Activated naive CD4-positive, alpha-beta T cell treated with anti-CD3 and anti-CD28 coated beads, Interleukin-2, amount 10 ng/mL, durations not matched to agents 7 days and 5 days (primary cell): ENCODE measurements at regions not wholly inside any gene's neighbourhood (a gene's known extent, or its start where the extent isn't known, plus 50 kb on each side); places are given as distances from the start of the nearest gene placed in this dataset.

Experiments
- CTCF ChIA-PET: fragments of 350-600 bp; sonication (Branson Sonifier 250); formaldehyde crosslinking; loops from one replicate; lab custom pipeline; 2021; ENCODE audit warnings: antibody characterized with exemption; lab: Charles Lee
- DNase-seq: peaks from one replicate; pipeline ENCODE4 v3.0.0-alpha.2; 2020
- H3K27ac Mint-ChIP-seq: one replicate; pipeline ENCODE4 v1.8.0; 2021; ENCODE audit warnings: mild to moderate bottlenecking, moderate library complexity, mixed read lengths
- H3K27me3 Mint-ChIP-seq: one replicate; pipeline ENCODE4 v1.8.0; 2021; ENCODE audit warnings: mild to moderate bottlenecking, mixed read lengths
- H3K36me3 Mint-ChIP-seq: one replicate; pipeline ENCODE4 v1.8.0; 2021; ENCODE audit warnings: mixed read lengths
- H3K4me1 Mint-ChIP-seq: one replicate; pipeline ENCODE4 v1.8.0; 2021; ENCODE audit warnings: mixed read lengths
- H3K4me3 Mint-ChIP-seq: one replicate; pipeline ENCODE4 v1.8.0; 2021; ENCODE audit warnings: mild to moderate bottlenecking, moderate library complexity, mixed read lengths
- H3K9me3 Mint-ChIP-seq: one replicate; pipeline ENCODE4 v1.8.0; 2021; ENCODE audit warnings: mixed read lengths

DNA sequence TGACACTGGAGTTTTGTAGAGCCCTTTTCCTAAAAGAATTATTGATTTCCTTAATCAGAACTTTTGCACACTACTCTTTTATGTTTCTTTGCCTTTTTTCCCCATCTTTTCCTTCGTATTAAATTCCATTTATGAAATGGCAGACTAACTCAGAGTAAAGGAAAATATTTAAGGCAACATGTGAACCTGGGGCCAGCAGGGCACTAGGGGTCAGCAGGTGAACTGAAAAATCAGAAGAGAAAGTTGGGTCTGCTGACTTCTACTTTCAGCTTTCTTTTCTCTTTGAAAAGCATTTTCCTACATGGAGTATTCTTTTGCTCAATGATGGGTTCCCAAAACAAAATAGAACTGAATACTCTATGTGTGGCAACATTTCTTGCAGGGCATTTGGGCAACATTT is 226.6 kb upstream of the EXOC2 start:
- Mint-ChIP-seq H3K4me1 (no peaks in the 10 kb centered on the region), H3K27me3 (no peaks in the 10 kb centered on the region), H3K27ac (no peak overlapping the region), H3K36me3 (no peaks in the 10 kb centered on the region), H3K4me3 (no peak overlapping the region), H3K9me3 (peaks cover 14% of the 10 kb centered on the region)
- CTCF ChIA-PET = no interaction called here
- no peak for DNase-seq

- Mint-ChIP-seq H3K4me1 (no peaks in the 10 kb centered on the region), H3K4me3 (no peak overlapping the region), H3K9me3 (peaks cover 14% of the 10 kb centered on the region), H3K27me3 (no peaks in the 10 kb centered on the region), H3K36me3 (no peaks in the 10 kb centered on the region), H3K27ac (no peak overlapping the region)
- DNase-seq = no peak
- CTCF ChIA-PET = no interaction called here
Observed at GRCh38 chr6:917939-918338, 225.0 kb upstream of the EXOC2 start.

DNA sequence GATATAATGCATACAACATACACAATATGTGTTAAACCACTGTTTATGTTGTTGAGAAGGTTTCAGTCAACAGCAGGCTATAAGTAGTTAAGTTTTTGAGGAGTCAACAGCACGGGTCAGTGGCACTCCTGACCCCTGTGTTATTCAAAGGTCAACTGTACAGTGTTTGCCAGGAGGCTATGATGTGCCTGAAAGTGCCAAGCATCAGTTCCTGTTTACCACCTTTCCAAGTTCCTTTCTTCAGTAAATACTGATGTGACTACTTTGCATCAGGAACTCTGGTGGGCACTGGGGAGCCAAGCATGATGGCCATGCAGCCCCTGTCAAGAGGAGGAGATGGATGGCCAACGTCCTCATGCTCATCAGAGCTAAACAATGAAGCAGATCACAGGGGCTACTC is 224.4 kb upstream of the EXOC2 start:
- Mint-ChIP-seq H3K27me3 (peaks cover 4% of the 10 kb centered on the region), H3K9me3 (peaks cover 14% of the 10 kb centered on the region), H3K4me1 (no peaks in the 10 kb centered on the region), H3K36me3 (no peaks in the 10 kb centered on the region), H3K4me3 (no peak overlapping the region), H3K27ac (no peak overlapping the region)
- CTCF ChIA-PET = interaction anchor here (0.6 kb wide), 1 partner anchor 545 kb away, joined by 5 read pairs; no protein-coding TSS in a partner anchor
- DNase-seq = no peak

GRCh38 chr6:916131-916530 is 223.2 kb upstream of the EXOC2 start:
- no peak overlapping the region for H3K27ac Mint-ChIP-seq
- peaks cover 8% of the 10 kb centered on the region for H3K27me3 Mint-ChIP-seq
- no peak overlapping the region for H3K4me3 Mint-ChIP-seq
- H3K4me1 Mint-ChIP-seq = no peaks in the 10 kb centered on the region
- no peak for DNase-seq
- CTCF ChIA-PET = no interaction called here
- peaks cover 10% of the 10 kb centered on the region for H3K9me3 Mint-ChIP-seq
- H3K36me3 Mint-ChIP-seq = no peaks in the 10 kb centered on the region

GRCh38 chr6:912871-913835 is 220.2 kb upstream of the EXOC2 start:
- Mint-ChIP-seq H3K4me3 (no peak overlapping the region), H3K27me3 (peaks cover 8% of the 10 kb centered on the region), H3K9me3 (peaks cover 3% of the 10 kb centered on the region), H3K4me1 (no peaks in the 10 kb centered on the region), H3K36me3 (no peaks in the 10 kb centered on the region), H3K27ac (no peak overlapping the region)
- DNase-seq = no peak
- CTCF ChIA-PET = interaction anchor here (1.3 kb wide), 1 partner anchor 11 kb away, joined by 3 read pairs; no protein-coding TSS in a partner anchor

- H3K27ac Mint-ChIP-seq = no peak overlapping the region
- no peaks in the 10 kb centered on the region for H3K9me3 Mint-ChIP-seq
- CTCF ChIA-PET = no interaction called here
Observed at GRCh38 chr6:907928-908327, 215.0 kb upstream of the EXOC2 start.

DNA sequence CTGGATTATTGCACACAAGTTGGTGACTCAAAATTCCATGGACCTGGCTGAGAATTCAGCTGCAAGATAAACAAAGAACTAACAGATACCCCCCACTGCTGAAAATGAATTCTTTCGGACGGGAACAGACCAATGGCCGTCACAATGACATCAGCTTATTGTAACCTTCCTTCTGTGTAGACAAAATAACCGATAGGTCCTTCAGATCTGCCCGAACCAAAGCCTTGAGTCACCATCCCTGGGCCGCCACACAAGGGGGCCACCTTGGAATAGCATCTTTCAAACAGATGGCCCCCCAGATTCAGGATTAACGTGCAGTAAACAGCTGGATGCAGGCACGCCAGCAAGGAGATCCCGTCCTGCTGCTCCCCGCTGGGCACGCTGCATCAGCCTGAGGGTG is 214.0 kb upstream of the EXOC2 start:
- H3K9me3 Mint-ChIP-seq = no peaks in the 10 kb centered on the region
- peaks cover under 1% of the 10 kb centered on the region for H3K27me3 Mint-ChIP-seq
- CTCF ChIA-PET = no interaction called here
- no peak for DNase-seq
- H3K4me3 Mint-ChIP-seq = no peak overlapping the region
- no peaks in the 10 kb centered on the region for H3K36me3 Mint-ChIP-seq
- no peaks in the 10 kb centered on the region for H3K4me1 Mint-ChIP-seq
- H3K27ac Mint-ChIP-seq = no peak overlapping the region

More at GRCh38 chr6:907928-908327, 215.0 kb upstream of the EXOC2 start:
- Mint-ChIP-seq H3K27me3 (peaks cover 8% of the 10 kb centered on the region), H3K4me1 (no peaks in the 10 kb centered on the region), H3K36me3 (no peaks in the 10 kb centered on the region), H3K4me3 (no peak overlapping the region)
- DNase-seq = no peak

GRCh38 chr6:905556-905955 is 212.6 kb upstream of the EXOC2 start:
- Mint-ChIP-seq H3K9me3 (no peaks in the 10 kb centered on the region), H3K4me3 (no peak overlapping the region), H3K27me3 (no peaks in the 10 kb centered on the region), H3K4me1 (no peaks in the 10 kb centered on the region), H3K36me3 (no peaks in the 10 kb centered on the region), H3K27ac (no peak overlapping the region)
- no peak for DNase-seq
- CTCF ChIA-PET = no interaction called here

- H3K36me3 Mint-ChIP-seq = no peaks in the 10 kb centered on the region
- CTCF ChIA-PET = no interaction called here
- no peaks in the 10 kb centered on the region for H3K9me3 Mint-ChIP-seq
- H3K4me1 Mint-ChIP-seq = no peaks in the 10 kb centered on the region
- H3K4me3 Mint-ChIP-seq = no peak overlapping the region
- no peak for DNase-seq
- H3K27me3 Mint-ChIP-seq = no peaks in the 10 kb centered on the region
- no peak overlapping the region for H3K27ac Mint-ChIP-seq
Observed at GRCh38 chr6:904994-905393, 212.1 kb upstream of the EXOC2 start.

DNA sequence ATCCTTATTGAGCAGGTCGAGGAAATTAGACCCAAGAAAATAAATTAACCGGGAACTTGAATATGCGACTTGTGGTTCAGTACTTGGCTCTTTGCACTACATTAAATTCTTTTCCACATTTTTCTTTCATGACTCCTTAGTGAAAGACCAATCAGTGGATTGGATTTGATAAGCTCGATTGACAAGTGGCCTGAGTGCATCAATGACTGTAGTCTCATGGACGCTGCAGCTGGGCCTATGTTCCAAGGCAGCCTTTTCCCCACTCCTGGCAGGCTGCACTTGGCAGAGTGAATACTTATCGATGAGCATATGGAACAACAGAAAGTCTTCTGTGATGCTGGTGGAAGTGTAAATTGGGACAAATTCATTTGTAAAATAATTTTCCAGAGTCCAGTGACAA is 210.8 kb upstream of the EXOC2 start:
- no peak overlapping the region for H3K4me3 Mint-ChIP-seq
- no peaks in the 10 kb centered on the region for H3K9me3 Mint-ChIP-seq

DNA sequence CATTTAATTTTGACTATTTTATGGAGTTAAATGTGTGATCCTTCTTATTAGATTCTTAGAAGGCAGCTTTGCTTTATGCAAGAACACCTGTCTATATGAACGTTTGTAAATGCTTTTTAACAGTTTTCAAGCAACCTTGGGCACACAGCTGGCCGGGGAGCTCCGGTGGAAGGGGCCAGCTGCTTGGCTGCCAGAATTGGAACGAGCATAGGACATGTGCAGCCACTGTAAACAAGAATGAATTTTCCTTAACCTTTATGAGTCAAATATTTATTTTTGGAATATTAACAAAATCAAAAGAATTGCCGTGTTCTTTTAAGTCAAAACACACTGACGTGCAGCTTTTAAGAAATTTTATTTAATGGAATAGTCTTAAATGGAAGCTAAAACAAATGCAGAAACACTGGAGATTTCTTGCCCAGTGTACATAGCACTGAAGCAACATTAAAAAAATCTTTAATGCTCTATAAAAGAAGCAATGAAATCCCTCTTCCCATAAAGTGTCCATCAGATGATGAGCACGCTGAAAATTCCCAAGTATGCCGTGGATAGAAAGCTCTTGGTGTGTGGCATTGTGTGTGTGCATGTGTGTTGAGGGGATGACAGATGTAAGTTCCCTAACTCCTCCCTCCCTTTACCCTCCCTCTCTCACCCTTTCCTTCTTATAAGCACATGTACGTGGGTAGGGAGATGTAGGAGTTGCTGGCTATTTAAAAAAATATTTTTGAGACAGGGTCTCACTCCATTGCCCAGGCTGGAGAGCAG is 208.9 kb upstream of the EXOC2 start:
- no peaks in the 10 kb centered on the region for H3K36me3 Mint-ChIP-seq
- H3K27ac Mint-ChIP-seq = no peak overlapping the region
- H3K4me1 Mint-ChIP-seq = no peaks in the 10 kb centered on the region
- no peaks in the 10 kb centered on the region for H3K9me3 Mint-ChIP-seq
- CTCF ChIA-PET = no interaction called here
- DNase-seq = no peak
- H3K27me3 Mint-ChIP-seq = peaks cover 11% of the 10 kb centered on the region
- no peak overlapping the region for H3K4me3 Mint-ChIP-seq

More for the DNA sequence above, 210.8 kb upstream of the EXOC2 start:
- no peak overlapping the region for H3K27ac Mint-ChIP-seq
- H3K4me1 Mint-ChIP-seq = no peaks in the 10 kb centered on the region
- DNase-seq = no peak
- no peaks in the 10 kb centered on the region for H3K36me3 Mint-ChIP-seq
- no peaks in the 10 kb centered on the region for H3K27me3 Mint-ChIP-seq
- CTCF ChIA-PET = no interaction called here

DNA sequence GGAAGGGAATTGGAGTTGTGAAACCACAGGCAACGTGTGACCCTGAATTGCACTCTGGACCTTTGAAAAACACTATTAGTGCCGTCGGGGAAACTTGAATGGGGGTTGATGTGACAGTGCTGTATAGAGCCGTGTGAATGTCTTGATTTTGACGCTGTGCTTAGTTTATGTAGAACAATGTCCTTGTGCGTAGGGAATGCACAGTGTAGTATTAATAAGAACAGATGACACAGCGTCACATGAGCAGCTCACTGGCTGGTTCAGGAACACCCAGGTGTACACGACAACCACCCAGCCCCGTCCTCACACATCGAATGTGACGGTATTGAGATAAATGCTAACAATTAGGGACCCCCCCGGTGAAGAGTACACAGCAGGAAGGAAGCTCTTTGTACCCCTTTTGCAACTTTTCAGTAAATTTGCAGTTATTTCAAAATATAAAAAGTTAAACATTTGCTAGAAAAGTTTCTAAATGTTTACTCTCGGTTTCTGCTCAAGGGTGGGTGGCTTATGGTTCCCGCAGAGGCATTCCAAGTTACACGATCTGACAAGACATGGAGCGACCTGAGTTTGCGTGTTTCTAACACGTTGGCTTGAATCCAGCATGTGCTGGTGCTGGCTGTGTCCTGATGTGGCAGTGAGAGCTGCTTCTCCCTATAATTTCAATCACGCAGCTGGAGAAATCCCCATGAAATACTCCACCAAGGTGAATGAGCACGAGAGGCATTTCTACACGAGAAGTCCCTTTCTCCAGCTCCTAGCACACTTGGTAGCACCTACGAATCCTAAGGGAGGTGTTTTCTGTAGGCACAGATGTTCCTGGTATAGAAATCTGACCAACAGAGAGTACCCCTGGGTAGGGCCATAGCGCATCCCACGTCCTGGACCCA is 208.0 kb upstream of the EXOC2 start:
- H3K4me1 Mint-ChIP-seq = no peaks in the 10 kb centered on the region
- no peak overlapping the region for H3K4me3 Mint-ChIP-seq
- DNase-seq = no peak
- H3K27ac Mint-ChIP-seq = no peak overlapping the region
- peaks cover 20% of the 10 kb centered on the region for H3K27me3 Mint-ChIP-seq
- CTCF ChIA-PET = interaction anchor here (0.6 kb wide), 1 partner anchor 493 kb away, joined by 3 read pairs; no protein-coding TSS in a partner anchor
- H3K9me3 Mint-ChIP-seq = no peaks in the 10 kb centered on the region
- H3K36me3 Mint-ChIP-seq = no peaks in the 10 kb centered on the region

DNA sequence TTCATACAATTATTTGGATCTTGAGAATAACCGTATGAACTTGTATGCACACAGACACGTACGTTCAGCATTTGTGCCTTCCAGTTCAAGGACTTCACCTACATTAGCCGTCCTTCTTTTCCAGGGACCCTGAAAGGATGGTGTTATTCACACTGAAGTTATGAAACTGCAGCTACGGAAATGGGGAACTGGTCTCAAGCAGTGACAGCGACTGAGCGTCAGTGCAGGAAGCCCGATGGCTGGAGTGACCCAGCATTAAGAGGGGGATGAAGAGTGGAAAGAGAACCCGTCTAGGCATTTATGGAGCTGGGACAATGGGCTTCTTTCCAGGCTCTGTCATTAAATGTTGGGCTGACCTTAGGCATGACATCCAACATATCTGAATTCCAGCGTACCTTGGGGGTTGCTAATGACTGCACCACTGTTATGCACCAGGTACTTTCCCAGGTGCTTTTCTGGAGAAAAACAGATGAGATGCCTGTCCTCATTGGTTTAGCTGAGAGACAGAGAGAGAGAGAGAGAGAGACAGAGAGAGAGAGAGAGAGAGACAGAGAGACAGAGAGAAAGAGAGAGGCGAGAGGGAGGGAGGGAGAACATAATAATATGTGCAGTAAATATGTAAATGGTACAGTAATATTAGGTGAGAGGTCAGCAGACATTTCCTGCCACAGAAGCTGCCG is 204.7 kb upstream of the EXOC2 start:
- H3K4me3 Mint-ChIP-seq = no peak overlapping the region
- CTCF ChIA-PET = no interaction called here
- H3K4me1 Mint-ChIP-seq = no peaks in the 10 kb centered on the region
- no peaks in the 10 kb centered on the region for H3K9me3 Mint-ChIP-seq
- no peak for DNase-seq
- H3K27me3 Mint-ChIP-seq = peaks cover 30% of the 10 kb centered on the region
- H3K36me3 Mint-ChIP-seq = no peaks in the 10 kb centered on the region
- no peak overlapping the region for H3K27ac Mint-ChIP-seq
